SK-MEL-5 (cell line): ENCODE measurements at regions not wholly inside any gene's neighbourhood (a gene's known extent, or its start where the extent isn't known, plus 50 kb on each side); places are given as distances from the start of the nearest gene placed in this dataset.

Experiments
- DNase-seq: peaks from one replicate; pipeline ENCODE4 v3.0.0-alpha.2; 2016; ENCODE audit warnings: low read depth, low spot score
- in situ Hi-C: cut with HindIII; loops from 2 replicates; pipeline ENCODE4 v1.10.0; 2016; ENCODE audit warnings: low sequenced_read_pairs, high pct_unique_total_duplicates, low pct_unique_long_range_greater_than_20kb

DNA sequence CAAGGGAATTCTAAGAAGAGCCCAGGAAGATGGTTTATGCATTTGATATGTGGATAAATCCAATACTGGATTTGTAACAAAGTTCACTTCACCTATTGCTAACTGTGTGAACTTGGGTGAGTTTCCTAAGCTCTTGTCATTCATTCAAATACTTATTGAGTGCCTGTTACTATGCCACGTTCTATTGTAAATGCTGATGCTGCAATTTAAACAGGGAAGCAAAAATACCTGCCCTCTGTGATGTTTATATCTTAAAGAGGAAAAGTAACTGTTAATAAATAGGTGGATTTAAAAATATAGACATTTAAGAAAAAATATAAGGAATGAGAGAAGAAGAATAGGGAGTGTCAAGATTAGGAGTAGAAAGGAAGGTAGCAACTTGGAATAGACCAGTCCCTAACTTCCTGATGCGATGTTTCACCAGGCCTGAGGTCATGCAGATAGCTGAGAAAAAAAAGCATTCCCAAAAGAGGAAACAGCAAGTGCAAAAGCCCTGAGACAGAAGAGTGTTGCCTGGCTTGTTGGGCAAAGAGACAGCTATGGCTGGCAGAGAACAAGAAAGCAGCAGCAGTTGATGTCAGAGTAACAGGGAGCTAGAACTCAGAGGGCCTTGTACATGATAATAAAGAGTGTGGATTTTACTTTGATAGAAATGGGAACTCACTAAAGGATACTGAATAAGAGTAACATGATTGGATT is 54.3 kb upstream of the TCF21 start:
- in situ Hi-C loops = no loop called here
- no peak for DNase-seq

DNA sequence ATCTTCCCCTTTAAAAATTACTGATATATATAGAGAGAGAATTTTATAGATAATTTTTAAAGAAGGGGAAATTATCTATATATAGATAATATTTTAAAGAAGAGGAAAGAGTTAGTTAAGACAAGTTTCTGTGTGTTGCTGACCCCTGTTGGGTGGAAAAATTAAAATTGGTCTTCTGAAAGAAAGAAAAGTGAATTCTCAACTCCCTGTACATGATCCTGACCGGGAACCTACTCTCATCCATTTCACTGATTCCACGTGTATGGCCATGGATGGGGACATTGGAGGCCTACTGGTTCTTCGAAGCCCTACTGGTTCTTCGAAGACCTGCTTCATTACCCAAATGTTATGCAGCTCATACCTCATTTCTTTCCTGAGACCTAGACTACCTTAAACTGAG is 53.0 kb upstream of the TCF21 start:
- DNase-seq = peak; percentile 24
- in situ Hi-C loops = no loop called here

DNA sequence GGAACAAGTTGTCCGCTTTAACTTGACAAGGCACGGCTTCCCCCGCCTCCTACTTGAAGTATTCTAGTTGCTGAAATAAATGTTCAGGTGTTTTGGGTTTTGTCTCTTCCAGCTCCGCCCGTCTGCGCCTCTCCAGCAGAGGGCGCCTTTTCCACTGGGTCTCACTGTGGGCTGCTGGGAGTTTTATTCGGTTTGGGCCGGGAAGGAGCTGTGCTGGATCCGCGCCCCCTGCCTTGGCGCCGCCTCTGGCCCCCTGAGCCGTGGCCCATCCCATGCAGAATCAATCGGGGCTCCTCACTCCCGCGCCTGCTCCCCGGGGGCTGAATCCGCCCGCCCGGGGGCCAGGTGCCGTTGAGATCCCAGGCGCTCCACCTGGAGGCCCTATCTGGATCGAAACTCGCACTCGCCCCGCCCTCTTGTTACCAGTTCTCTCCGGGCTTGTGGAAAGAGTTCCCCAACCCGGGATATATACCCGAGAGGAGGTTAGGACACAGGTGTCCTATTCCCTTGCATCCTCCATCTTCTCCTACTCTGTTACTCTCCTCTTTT is 51.0 kb upstream of the TCF21 start:
- in situ Hi-C loops = no loop called here
- peak; percentile 69 for DNase-seq
